GM12878 (cell line): ENCODE measurements at regions not wholly inside any gene's neighbourhood (a gene's known extent, or its start where the extent isn't known, plus 50 kb on each side); places are given as distances from the start of the nearest gene placed in this dataset.

Experiments
- ATAC-seq: fragments of 200-7000 bp; cut with Tn5 transposase; 3 replicates; pipeline ENCODE4 v1.9.1; 2020; ENCODE audit warnings: mild to moderate bottlenecking, moderate library complexity
- BruUV-seq: library from RNA; stranded (reverse); fragments of 400-500 nt; replicated peaks from 2 replicates; lab custom pipeline; 2021; lab: Mats Ljungman, UMichigan
- CTCF ChIA-PET: fragments of 300-600 bp; sonication (Branson Sonifier 250); formaldehyde crosslinking; extraction: SDS; loops from one replicate; lab custom pipeline; 2021; ENCODE audit warnings: inconsistent platforms; lab: Yijun Ruan, JAX
- POLR2A ChIA-PET: fragments of 350-600 bp; formaldehyde crosslinking; extraction: SDS; loops from one replicate; lab custom pipeline; 2021; ENCODE audit warnings: inconsistent platforms; lab: Charles Lee
- RAD21 ChIA-PET: fragments of 300-600 bp; sonication (Branson Sonifier 250); formaldehyde crosslinking; loops from one replicate; lab custom pipeline; 2023; ENCODE audit warnings: antibody characterized with exemption; ENCODE audit not compliant: unreplicated experiment; lab: Charles Lee
- SMC1A ChIA-PET: fragments of 300-600 bp; sonication (Branson Sonifier 250); formaldehyde crosslinking; loops from one replicate; lab custom pipeline; 2023; ENCODE audit not compliant: unreplicated experiment, uncharacterized antibody; lab: Charles Lee
- DNase-seq: peaks from one replicate; pipeline ENCODE4 v3.0.0-alpha.2; 2011; ENCODE audit warnings: low read depth, low spot score
- FAIRE-seq: peaks from 3 replicates; lab custom pipeline; 2011; peaks lifted over from hg19 to GRCh38; lab: Jason Lieb, UNC
- H2AFZ ChIP-seq: 2 replicates; pipeline ENCODE4 v1.6.0; 2011; ENCODE audit warnings: low read depth, low read length, control low read depth; ENCODE audit not compliant: control insufficient read depth
- H3K27ac ChIP-seq: 2 replicates; pipeline ENCODE4 v1.5.1; 2011; ENCODE audit warnings: control low read depth; ENCODE audit not compliant: control insufficient read depth, insufficient read depth
- H3K27me3 ChIP-seq, 2 experiments: replicated peaks in 1 of 2; 2 replicates each; pipeline versions ENCODE4 v1.6.0 to v1.6.1; 2011; ENCODE audit warnings: low read length in 1 of 2; ENCODE audit not compliant: control insufficient read depth in 2 of 2, insufficient read depth in 2 of 2
- H3K36me3 ChIP-seq, 2 experiments: 2 replicates each; pipeline ENCODE4 v1.5.1; 2011; ENCODE audit warnings: low read length in 1 of 2; ENCODE audit not compliant: control insufficient read depth in 2 of 2, insufficient read depth in 2 of 2
- H3K4me1 ChIP-seq: 2 replicates; pipeline ENCODE4 v1.6.1; 2011; ENCODE audit warnings: mild to moderate bottlenecking, low read length, moderate library complexity, mixed read lengths; ENCODE audit not compliant: control insufficient read depth, insufficient read depth
- H3K4me2 ChIP-seq: 2 replicates; pipeline ENCODE4 v1.6.0; 2011; ENCODE audit warnings: control low read depth; ENCODE audit not compliant: control insufficient read depth, insufficient read depth
- H3K4me3 ChIP-seq: fragments of 200-600 bp; sonication (generic); 2 replicates; pipeline ENCODE4 v1.5.1; 2016
- H3K79me2 ChIP-seq: 2 replicates; pipeline ENCODE4 v1.6.0; 2011; ENCODE audit warnings: low read length; ENCODE audit not compliant: control insufficient read depth, insufficient read depth
- H3K9ac ChIP-seq: 2 replicates; pipeline ENCODE4 v1.8.0; 2011; ENCODE audit warnings: low read length, control low read depth, mixed read lengths; ENCODE audit not compliant: control insufficient read depth, insufficient read depth
- H3K9me3 ChIP-seq: replicated peaks from 3 replicates; pipeline ENCODE4 v1.5.1; 2011; ENCODE audit warnings: mild to moderate bottlenecking, low read length; ENCODE audit not compliant: control insufficient read depth, insufficient read depth
- H4K20me1 ChIP-seq: 2 replicates; pipeline ENCODE4 v1.6.0; 2011; ENCODE audit not compliant: control insufficient read depth, insufficient read depth
- BHLHE40 ChIP-seq, 2 experiments: fragments of 450-650 bp in 1 of 2; IDR thresholded peaks; 2 replicates each; pipeline ENCODE4 v1.6.1; 2011 to 2017; ENCODE audit warnings: low read depth in 2 of 2, borderline replicate concordance in 1 of 2, improper control_type of control experiment in 1 of 2, low read length in 1 of 2, mild to moderate bottlenecking in 1 of 2
- RAD21 ChIP-seq: IDR thresholded peaks from 2 replicates; pipeline ENCODE4 v1.6.1; 2011; ENCODE audit warnings: mild to moderate bottlenecking, low read depth, low read length, moderate library complexity; ENCODE audit not compliant: insufficient read depth
- RCOR1 ChIP-seq: conservative IDR thresholded peaks from 2 replicates; pipeline ENCODE4 v1.6.1; 2012; ENCODE audit warnings: low read depth, low read length, improper control_type of control experiment
- SMARCA5 ChIP-seq: fragments of 450-650 bp; IDR thresholded peaks from 2 replicates; pipeline ENCODE4 v1.6.1; 2017; ENCODE audit warnings: mild to moderate bottlenecking
- SRF ChIP-seq, 2 experiments: IDR thresholded peaks; 2 replicates each; pipeline ENCODE4 v1.6.1; 2011; ENCODE audit warnings: low read depth in 2 of 2, low read length in 2 of 2, mild to moderate bottlenecking in 1 of 2, moderate library complexity in 1 of 2
- STAT1 ChIP-seq: fragments of 450-650 bp; conservative IDR thresholded peaks from 2 replicates; pipeline ENCODE4 v1.6.1; 2014; ENCODE audit warnings: antibody characterized with exemption, mild to moderate bottlenecking
- TAF1 ChIP-seq: IDR thresholded peaks from 2 replicates; pipeline ENCODE4 v1.6.1; 2011; ENCODE audit warnings: mild to moderate bottlenecking, low read depth, low read length, borderline replicate concordance
- YY1 ChIP-seq: IDR thresholded peaks from 2 replicates; pipeline ENCODE4 v1.6.1; 2011; ENCODE audit warnings: low read depth, mild to moderate bottlenecking, low read length
- WGBS: methylation state at CpG from one replicate; pipeline ENCODE4 v1.1.6; 2016; ENCODE audit warnings: low lambda C conversion rate; ENCODE audit not compliant: insufficient replicate concordance, insufficient coverage; ENCODE audit errors: missing lambda C conversion rate; 5-methylcytosine and 5-hydroxymethylcytosine counted together
- in situ Hi-C: fragments of 300-500 bp; cut with MboI; formaldehyde crosslinking; loops from 9 replicates; pipeline ENCODE4 v1.14.3; 2018; ENCODE audit warnings: mixed read lengths
- intact Hi-C: fragments of 100-400 bp; cut with micrococcal nuclease; formaldehyde crosslinking; loops from one replicate; pipeline ENCODE4 v1.14.2; 2022; ENCODE audit not compliant: unreplicated experiment
- TF ChIP-seq, protein P1 (sequence below), 3 experiments: IDR thresholded peaks in 2 of 3; conservative IDR thresholded peaks in 1 of 3; 2 replicates each; pipeline ENCODE4 v1.5.1; 2011; ENCODE audit warnings: low read depth in 3 of 3, low read length in 3 of 3, mild to moderate bottlenecking in 3 of 3, control low read depth in 2 of 3, moderate library complexity in 2 of 3, inconsistent platforms in 1 of 3, mixed read lengths in 1 of 3; ENCODE audit not compliant: control insufficient read depth in 2 of 3, insufficient read depth in 1 of 3; ENCODE audit errors: extremely low read depth in 1 of 3

GRCh38 chr7:12518920-12519681 lies 51.4 kb upstream of the SCIN start:
- no peaks in the 10 kb centered on the region for H3K27me3 ChIP-seq
- no peak overlapping the region for H2AFZ ChIP-seq
- no peak overlapping the region for H3K4me2 ChIP-seq
- ChIA-PET SMC1A (interaction anchor here (1.2 kb wide), 1 partner anchor 105 kb away, joined by 3 read pairs; no protein-coding TSS in a partner anchor), RAD21 (no interaction called here), CTCF (interaction anchor here (0.8 to 1.0 kb wide), 2 partner anchors 10 to 61 kb away, joined by 3 read pairs; no protein-coding TSS in a partner anchor), POLR2A (no interaction called here)
- no peaks in the 10 kb centered on the region for H3K4me1 ChIP-seq
- BruUV-seq: no TSS peak
- H3K9me3 ChIP-seq: no peaks in the 10 kb centered on the region; the same call in 2 of the 3 replicates
- H3K36me3 ChIP-seq: no peaks in the 10 kb centered on the region
- H3K4me3 ChIP-seq: no peak overlapping the region
- H3K79me2 ChIP-seq: no peaks in the 10 kb centered on the region
- 11% methylated on average over 2 of the region's 2 CpGs for WGBS
- H3K27ac ChIP-seq: no peak overlapping the region
- no peak for TF ChIP-seq RCOR1
- TF ChIP-seq SMARCA5: no peak
- no peak for TF ChIP-seq SRF (IDR thresholded peaks at IDR 0.05; ENCODE audit: low read depth in 2 of 2, low read length in 2 of 2)
- TF ChIP-seq TAF1: no peak
- 0 out of 2 replicates have a peak, but pooled peaks have one; percentile 6 for TF ChIP-seq RAD21
- TF ChIP-seq STAT1: no peak
- TF ChIP-seq YY1: no peak
- TF ChIP-seq BHLHE40 (IDR thresholded peaks at IDR 0.05; ENCODE audit: borderline replicate concordance in 1 of 2, low read depth in 2 of 2, low read length in 1 of 2): no peak
- TF ChIP-seq, protein P1, sequence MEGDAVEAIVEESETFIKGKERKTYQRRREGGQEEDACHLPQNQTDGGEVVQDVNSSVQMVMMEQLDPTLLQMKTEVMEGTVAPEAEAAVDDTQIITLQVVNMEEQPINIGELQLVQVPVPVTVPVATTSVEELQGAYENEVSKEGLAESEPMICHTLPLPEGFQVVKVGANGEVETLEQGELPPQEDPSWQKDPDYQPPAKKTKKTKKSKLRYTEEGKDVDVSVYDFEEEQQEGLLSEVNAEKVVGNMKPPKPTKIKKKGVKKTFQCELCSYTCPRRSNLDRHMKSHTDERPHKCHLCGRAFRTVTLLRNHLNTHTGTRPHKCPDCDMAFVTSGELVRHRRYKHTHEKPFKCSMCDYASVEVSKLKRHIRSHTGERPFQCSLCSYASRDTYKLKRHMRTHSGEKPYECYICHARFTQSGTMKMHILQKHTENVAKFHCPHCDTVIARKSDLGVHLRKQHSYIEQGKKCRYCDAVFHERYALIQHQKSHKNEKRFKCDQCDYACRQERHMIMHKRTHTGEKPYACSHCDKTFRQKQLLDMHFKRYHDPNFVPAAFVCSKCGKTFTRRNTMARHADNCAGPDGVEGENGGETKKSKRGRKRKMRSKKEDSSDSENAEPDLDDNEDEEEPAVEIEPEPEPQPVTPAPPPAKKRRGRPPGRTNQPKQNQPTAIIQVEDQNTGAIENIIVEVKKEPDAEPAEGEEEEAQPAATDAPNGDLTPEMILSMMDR (IDR thresholded peaks at IDR 0.05 in 2 of 3, conservative IDR thresholded peaks at IDR 0.05 in 1 of 3; ENCODE audit: control insufficient read depth in 2 of 3, extremely low read depth in 1 of 3, insufficient read depth in 1 of 3, low read depth in 3 of 3, low read length in 3 of 3): peak; percentile 35 to 69 (median 66)
- DNase-seq (no peak), ATAC-seq (peak; percentile 90), FAIRE-seq (no peak)
- no peak overlapping the region for H3K9ac ChIP-seq
- intact Hi-C loops (no loop called here), in situ Hi-C loops (no loop called here)
- H4K20me1 ChIP-seq: no peaks in the 10 kb centered on the region
